ENCODE measurements at regions not wholly inside any gene's neighbourhood (a gene's known extent, or its start where the extent isn't known, plus 50 kb on each side); places are given as distances from the start of the nearest gene placed in this dataset.

GRCh38 chr2:239818531-239819011 is 206.6 kb downstream of the NDUFA10 start:
- TF ChIP-seq KDM1A (IDR thresholded peaks at IDR 0.05; ENCODE audit: borderline replicate concordance) (no peak), RAD51 (IDR thresholded peaks at IDR 0.05) (no peak), E2F4 (IDR thresholded peaks at IDR 0.05; ENCODE audit: low read depth, low read length) (no peak), EZH2 (IDR thresholded peaks at IDR 0.05; ENCODE audit: borderline replicate concordance, control insufficient read depth, low read depth, low read length) (no peak), BRCA1 (IDR thresholded peaks at IDR 0.05; ENCODE audit: low read depth, low read length) (no peak), CUX1 (IDR thresholded peaks at IDR 0.05; ENCODE audit: insufficient replicate concordance, low read depth, low read length) (no peak), CTCF (IDR thresholded peaks at IDR 0.05 in 2 of 3, conservative IDR thresholded peaks at IDR 0.05 in 1 of 3; ENCODE audit: control insufficient read depth in 2 of 3, extremely low read depth in 1 of 3, insufficient read depth in 1 of 3, low read depth in 3 of 3, low read length in 3 of 3) (no peak), EGR1 (IDR thresholded peaks at IDR 0.05; ENCODE audit: borderline replicate concordance in 1 of 2, low read depth in 2 of 2, low read length in 2 of 2) (no peak), SREBF2 (IDR thresholded peaks at IDR 0.05; ENCODE audit: low read length) (no peak), YY1 (IDR thresholded peaks at IDR 0.05; ENCODE audit: low read depth, low read length) (no peak), REST (IDR thresholded peaks at IDR 0.05; ENCODE audit: low read depth, low read length) (no peak), USF2 (IDR thresholded peaks at IDR 0.05; ENCODE audit: borderline replicate concordance, low read depth, low read length) (no peak)

Data from GM12878 (cell line).